Prostate gland (tissue), 2 donors: ENCODE measurements at regions not wholly inside any gene's neighbourhood (a gene's known extent, or its start where the extent isn't known, plus 50 kb on each side); places are given as distances from the start of the nearest gene placed in this dataset.

Experiments used
- CTCF ChIP-seq, 4 experiments: fragments of 200-600 bp in 2 of 4; fragments of 450-650 bp in 2 of 4; sonication (generic) in 2 of 4; IDR thresholded peaks; 1 replicate in 3 of 4; 2 replicates in 1 of 4; pipeline ENCODE4 v1.5.1; 2016 to 2019; ENCODE audit warnings: antibody characterized with exemption in 4 of 4, mild to moderate bottlenecking in 2 of 4, moderate library complexity in 2 of 4
- POLR2A ChIP-seq: fragments of 450-650 bp; IDR thresholded peaks from one replicate; pipeline ENCODE4 v1.6.1; 2016; ENCODE audit warnings: antibody characterized with exemption, mild to moderate bottlenecking

GRCh38 chr1:166544036-166544435, 295.2 kb upstream of the POGK start:
- no peak for TF ChIP-seq CTCF (IDR thresholded peaks at IDR 0.05)
- no peak for TF ChIP-seq POLR2A
